K562 (cell line): ENCODE measurements at regions not wholly inside any gene's neighbourhood (a gene's known extent, or its start where the extent isn't known, plus 50 kb on each side); places are given as distances from the start of the nearest gene placed in this dataset.

Source experiments
- ATAC-seq: fragments of 200-7000 bp; cut with Tn5 transposase; 3 replicates; pipeline ENCODE4 v1.9.1; 2020; ENCODE audit warnings: moderate library complexity
- BruUV-seq: library from RNA; stranded (reverse); fragments of 400-500 nt; replicated peaks from 2 replicates; lab custom pipeline; 2021; lab: Mats Ljungman, UMichigan
- CTCF ChIA-PET: fragments of 300-600 bp; formaldehyde crosslinking; extraction: SDS; loops from one replicate; lab custom pipeline; 2021; ENCODE audit warnings: low intra/inter-chr PET ratio; lab: Yijun Ruan, JAX
- POLR2A ChIA-PET: fragments of 300-600, 350-650 bp; sonication (Branson Sonifier 250); formaldehyde crosslinking; extraction: SDS; loops from one replicate; lab custom pipeline; 2021; ENCODE audit warnings: antibody characterized with exemption, inconsistent platforms; lab: Yijun Ruan, JAX
- DNase-seq, 4 experiments: peaks; one replicate each; pipeline versions ENCODE4 v3.0.0 to v3.0.0-alpha.2; 2011 to 2018; ENCODE audit warnings: low spot score in 3 of 4, mixed read lengths in 3 of 4; ENCODE audit errors: extremely low read depth in 1 of 4
- FAIRE-seq: peaks from 2 replicates; lab custom pipeline; 2011; peaks lifted over from hg19 to GRCh38; lab: Jason Lieb, UNC
- H2AFZ ChIP-seq: 2 replicates; pipeline ENCODE4 v1.6.0; 2011; ENCODE audit warnings: low read depth, low read length, control low read depth, inconsistent platforms
- H3K27ac ChIP-seq: fragments of 200-600 bp; 3 replicates; pipeline ENCODE4 v1.8.0; 2011; ENCODE audit warnings: low read depth, mild to moderate bottlenecking, control low read depth, inconsistent platforms, low read length, moderate library complexity, mixed read lengths; ENCODE audit errors: extremely low read depth
- H3K27me3 ChIP-seq, 2 experiments: fragments of 300-600 bp in 1 of 2; 2 replicates in 1 of 2; 3 replicates in 1 of 2; pipeline versions ENCODE4 v1.6.0 to v1.8.0; 2011; ENCODE audit warnings: inconsistent platforms in 2 of 2, low read length in 2 of 2, mild to moderate bottlenecking in 1 of 2, mixed read lengths in 1 of 2, moderate library complexity in 1 of 2; ENCODE audit not compliant: control insufficient read depth in 2 of 2, insufficient read depth in 2 of 2
- H3K36me3 ChIP-seq: fragments of 300-600 bp; 3 replicates; pipeline ENCODE4 v1.8.0; 2011; ENCODE audit warnings: mild to moderate bottlenecking, low read length, inconsistent platforms; ENCODE audit not compliant: control insufficient read depth, insufficient read depth
- H3K4me1 ChIP-seq, 2 experiments: fragments of 200-600 bp in 1 of 2; replicated peaks in 1 of 2; 2 replicates in 1 of 2; 3 replicates in 1 of 2; pipeline versions ENCODE4 v1.5.1 to v1.8.0; 2011; ENCODE audit warnings: inconsistent platforms in 2 of 2, low read length in 2 of 2, mild to moderate bottlenecking in 1 of 2, mixed read lengths in 1 of 2, moderate library complexity in 1 of 2; ENCODE audit not compliant: control insufficient read depth in 2 of 2, insufficient read depth in 2 of 2
- H3K4me2 ChIP-seq: 2 replicates; pipeline ENCODE4 v1.6.1; 2011; ENCODE audit warnings: low read length, control low read depth, inconsistent platforms, mixed read lengths; ENCODE audit not compliant: insufficient read depth
- H3K4me3 ChIP-seq: fragments of 200-600 bp; sonication (generic), shearing (Covaris generic); 2 replicates; pipeline ENCODE4 v1.5.1; 2016; ENCODE audit warnings: control low read depth, inconsistent platforms
- H3K79me2 ChIP-seq: fragments of 200-600 bp; 3 replicates; pipeline ENCODE4 v1.8.0; 2011; ENCODE audit warnings: low read length, inconsistent platforms; ENCODE audit not compliant: control insufficient read depth, insufficient read depth
- H3K9ac ChIP-seq, 2 experiments: 2 replicates each; pipeline versions ENCODE4 v1.6.0 to v1.6.1; 2011; ENCODE audit warnings: low read depth in 2 of 2, low read length in 2 of 2, control low read depth in 1 of 2, inconsistent platforms in 1 of 2, mild to moderate bottlenecking in 1 of 2, mixed read lengths in 1 of 2; ENCODE audit not compliant: insufficient read depth in 1 of 2
- H3K9me1 ChIP-seq: one replicate; pipeline ENCODE4 v1.6.0; 2011; ENCODE audit warnings: inconsistent platforms, mild to moderate bottlenecking, low read length, moderate library complexity; ENCODE audit not compliant: control insufficient read depth, insufficient read depth
- H3K9me3 ChIP-seq: replicated peaks from 2 replicates; pipeline ENCODE4 v1.5.1; 2011; ENCODE audit warnings: low read depth, low read length, inconsistent platforms; ENCODE audit not compliant: control insufficient read depth, insufficient read depth
- H4K20me1 ChIP-seq: replicated peaks from 2 replicates; pipeline ENCODE4 v1.6.1; 2011; ENCODE audit warnings: low read length, inconsistent platforms, mixed read lengths; ENCODE audit not compliant: control insufficient read depth, insufficient read depth
- MTA2 ChIP-seq: fragments of 450-650 bp; IDR thresholded peaks from 2 replicates; pipeline ENCODE4 v1.6.1; 2016; ENCODE audit warnings: low read depth
- PHF20 ChIP-seq: fragments of 450-650 bp; IDR thresholded peaks from 2 replicates; pipeline ENCODE4 v1.6.1; 2018; ENCODE audit not compliant: partially characterized antibody
- RBM17 ChIP-seq: fragments of 200-400 bp; formaldehyde crosslinking; IDR thresholded peaks from 2 replicates; pipeline ENCODE4 v1.6.1; 2017; ENCODE audit warnings: low read depth, mild to moderate bottlenecking, low read length, borderline replicate concordance
- RFX1 ChIP-seq: fragments of 450-650 bp; IDR thresholded peaks from 2 replicates; pipeline ENCODE4 v1.6.1; 2016; ENCODE audit warnings: mild to moderate bottlenecking, moderate library complexity
- ZBTB5 ChIP-seq: fragments of 450-650 bp; IDR thresholded peaks from 2 replicates; pipeline ENCODE4 v1.6.1; 2017; ENCODE audit warnings: antibody characterized with exemption
- ZC3H8 ChIP-seq: fragments of 450-650 bp; IDR thresholded peaks from 2 replicates; pipeline ENCODE4 v1.6.1; 2017
- WGBS: fragments of 100-300 bp; shearing (Covaris generic); methylation state at CpG from one replicate; pipeline ENCODE4 v1.1.6; 2016; ENCODE audit warnings: low coverage, mixed read lengths; ENCODE audit not compliant: insufficient coverage; ENCODE audit errors: missing lambda C conversion rate; 5-methylcytosine and 5-hydroxymethylcytosine counted together
- in situ Hi-C: fragments of 300-500 bp; cut with MboI; formaldehyde crosslinking; loops from 4 replicates; pipeline ENCODE4 v1.15.0; 2018; ENCODE audit warnings: inconsistent platforms, mixed read lengths
- intact Hi-C: fragments of 100-400 bp; cut with micrococcal nuclease; formaldehyde crosslinking; loops from 2 replicates; pipeline ENCODE4 v1.14.2; 2022

DNA sequence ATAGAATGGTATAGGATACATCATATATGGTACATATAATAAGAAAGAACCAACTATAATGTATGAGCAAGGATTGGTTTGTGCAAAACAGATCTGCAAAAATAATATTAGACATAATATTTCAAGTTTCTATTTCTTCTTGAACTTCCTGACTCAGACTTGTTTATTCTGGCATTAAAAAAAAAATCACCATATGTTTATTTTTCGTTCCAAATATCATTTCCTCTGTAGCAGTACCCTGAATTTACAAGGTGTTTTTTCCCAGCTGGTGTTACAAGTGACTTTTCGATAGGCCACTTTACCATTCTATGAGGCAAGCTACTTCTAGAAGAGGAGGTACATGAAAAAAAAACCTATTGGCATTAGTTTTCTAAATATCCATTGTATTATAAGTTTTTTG is 785.0 kb downstream of the PDCD6IP start:
- in situ Hi-C loops, result no loop called here
- 0% methylated on average over 2 of the region's 2 CpGs for whole genome bisulfite sequencing
- no peak for FAIRE-seq
- no peak for TF ChIP-seq MTA2
- TF ChIP-seq ZBTB5, result no peak
- TF ChIP-seq RFX1, result no peak
- TF ChIP-seq PHF20, result no peak
- TF ChIP-seq ZC3H8, result no peak
- no peak for TF ChIP-seq RBM17
- TF ChIP-seq, all 486 proteins: peak for 0
- no peaks in the 10 kb centered on the region for H3K27me3 ChIP-seq
- H3K4me3 ChIP-seq, result no peak overlapping the region
- DNase-seq (no peak), ATAC-seq (no peak)
- no peaks in the 10 kb centered on the region for H3K36me3 ChIP-seq
- H3K4me2 ChIP-seq, result no peak overlapping the region
- POLR2A ChIA-PET, result no interaction called here
- BruUV-seq, result no TSS peak
- no peak overlapping the region for H3K9ac ChIP-seq
- intact Hi-C loops, result no loop called here
- no peak overlapping the region for H3K27ac ChIP-seq
- H3K79me2 ChIP-seq, result no peaks in the 10 kb centered on the region
- H3K9me1 ChIP-seq, result no peaks in the 10 kb centered on the region
- CTCF ChIA-PET, result no interaction called here
- H3K9me3 ChIP-seq, result no peaks in the 10 kb centered on the region; the same call in 1 of the 2 replicates
- H4K20me1 ChIP-seq, result no peaks in the 10 kb centered on the region
- H3K4me1 ChIP-seq, result no peaks in the 10 kb centered on the region
- H2AFZ ChIP-seq, result no peak overlapping the region
